Urinary bladder (tissue), 3 donors: ENCODE measurements at regions not wholly inside any gene's neighbourhood (a gene's known extent, or its start where the extent isn't known, plus 50 kb on each side); places are given as distances from the start of the nearest gene placed in this dataset.

Experiments used
- DNase-seq: peaks from one replicate; pipeline ENCODE4 v3.0.0-alpha.2; 2015; ENCODE audit errors: extremely low spot score
- H3K27ac ChIP-seq: one replicate; pipeline ENCODE4 v1.5.1; 2013; ENCODE audit warnings: low read depth, mild to moderate bottlenecking, moderate library complexity
- H3K36me3 ChIP-seq: one replicate; pipeline ENCODE4 v1.6.1; 2013; ENCODE audit warnings: mild to moderate bottlenecking, moderate library complexity; ENCODE audit not compliant: insufficient read depth
- H3K4me1 ChIP-seq: one replicate; pipeline ENCODE4 v1.6.1; 2013; ENCODE audit warnings: mild to moderate bottlenecking, moderate library complexity; ENCODE audit not compliant: insufficient read depth
- H3K4me3 ChIP-seq: one replicate; pipeline ENCODE4 v1.5.1; 2013; ENCODE audit warnings: low read depth, low read length
- WGBS: extraction: QIAGEN DNeasy Blood & Tissue Kit; methylation state at CpG from one replicate; pipeline ENCODE4 v1.1.7; 2013; 5-methylcytosine and 5-hydroxymethylcytosine counted together
- donor health status: healthy with polysubstance abuse.
- donor health status: healthy.

DNA sequence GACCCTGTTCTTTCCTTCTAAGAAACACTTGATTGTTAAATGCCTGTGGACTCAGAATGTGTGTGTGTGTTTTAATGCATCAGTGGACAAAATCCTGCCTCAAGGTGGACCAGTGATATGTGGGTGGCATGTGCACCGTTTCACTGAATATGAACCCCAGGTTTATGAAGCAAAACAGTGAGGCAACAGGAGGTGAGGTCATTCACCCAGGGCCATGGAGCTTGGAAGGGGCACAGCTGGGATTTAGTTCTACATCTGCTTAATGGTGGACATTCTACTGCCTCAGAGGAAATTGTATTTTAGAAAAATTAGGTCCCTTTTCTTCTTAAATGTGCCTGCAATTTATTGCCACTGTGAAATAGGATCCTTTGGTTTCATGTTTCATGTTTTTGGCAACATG lies 549.5 kb upstream of the EEF2KMT start:
- H3K4me1 ChIP-seq = no peaks in the 10 kb centered on the region
- DNase-seq = no peak
- WGBS = 50% methylated on average over 1 of the region's 1 CpG
- no peak overlapping the region for H3K4me3 ChIP-seq
- H3K36me3 ChIP-seq = no peaks in the 10 kb centered on the region
- H3K27ac ChIP-seq = no peak overlapping the region

- 80% methylated on average over 10 of the region's 10 CpGs for WGBS
- H3K4me3 ChIP-seq = no peak overlapping the region
- no peak for DNase-seq
- no peak overlapping the region for H3K27ac ChIP-seq
- no peaks in the 10 kb centered on the region for H3K4me1 ChIP-seq
- no peaks in the 10 kb centered on the region for H3K36me3 ChIP-seq
Observed at GRCh38 chr16:5643855-5644531, 546.4 kb upstream of the EEF2KMT start.

GRCh38 chr16:5642436-5642835 lies 544.8 kb upstream of the EEF2KMT start:
- H3K36me3 ChIP-seq = no peaks in the 10 kb centered on the region
- WGBS = 39% methylated on average over 6 of the region's 6 CpGs
- DNase-seq = no peak
- H3K4me1 ChIP-seq = no peaks in the 10 kb centered on the region
- H3K4me3 ChIP-seq = no peak overlapping the region
- H3K27ac ChIP-seq = no peak overlapping the region

GRCh38 chr16:5642011-5642410 lies 544.4 kb upstream of the EEF2KMT start:
- H3K4me1 ChIP-seq = no peaks in the 10 kb centered on the region
- no peak for DNase-seq
- no peaks in the 10 kb centered on the region for H3K36me3 ChIP-seq
- no peak overlapping the region for H3K27ac ChIP-seq
- whole genome bisulfite sequencing = 10% methylated on average over 6 of the region's 6 CpGs
- H3K4me3 ChIP-seq = no peak overlapping the region

- H3K4me3 ChIP-seq = no peak overlapping the region
- H3K36me3 ChIP-seq = no peaks in the 10 kb centered on the region
- H3K27ac ChIP-seq = no peak overlapping the region
- DNase-seq = no peak
- WGBS = 97% methylated on average over 1 of the region's 1 CpG
- no peaks in the 10 kb centered on the region for H3K4me1 ChIP-seq
Observed at GRCh38 chr16:5640883-5641282, 543.3 kb upstream of the EEF2KMT start.

GRCh38 chr16:5639531-5639930 lies 541.9 kb upstream of the EEF2KMT start:
- 61% methylated on average over 3 of the region's 3 CpGs for WGBS
- Histone ChIP-seq H3K4me1 (no peaks in the 10 kb centered on the region), H3K36me3 (no peaks in the 10 kb centered on the region), H3K27ac (no peak overlapping the region), H3K4me3 (no peak overlapping the region)
- DNase-seq = no peak

GRCh38 chr16:5635331-5635730 lies 537.7 kb upstream of the EEF2KMT start:
- no peak for DNase-seq
- Histone ChIP-seq H3K4me3 (no peak overlapping the region), H3K36me3 (no peaks in the 10 kb centered on the region), H3K27ac (no peak overlapping the region), H3K4me1 (no peaks in the 10 kb centered on the region)
- whole genome bisulfite sequencing = 78% methylated on average over 2 of the region's 2 CpGs

DNA sequence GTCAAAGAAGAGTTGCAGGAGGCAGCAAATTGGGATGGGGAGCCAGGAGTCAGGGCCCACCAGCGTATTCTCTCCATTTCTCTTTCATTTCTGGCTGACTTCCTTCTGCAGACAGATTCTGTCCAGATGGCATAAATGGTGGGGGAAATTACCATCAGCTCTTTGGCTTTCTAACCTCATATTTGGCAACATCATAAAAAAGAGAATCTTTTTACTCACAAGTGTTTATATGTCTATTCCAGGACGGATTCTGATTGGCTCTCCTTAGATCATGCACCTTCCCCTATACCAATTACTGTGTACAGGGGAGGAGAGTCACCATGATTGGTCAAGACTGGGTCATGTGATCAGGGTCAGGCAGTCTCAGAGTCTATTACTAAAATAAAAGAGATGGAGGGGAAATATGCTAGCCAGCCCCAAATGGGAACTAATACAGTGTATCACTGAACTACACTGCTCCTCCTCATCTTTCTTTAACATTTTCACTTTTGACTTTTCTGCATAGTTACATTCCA lies 537.1 kb upstream of the EEF2KMT start:
- no peak overlapping the region for H3K27ac ChIP-seq
- H3K4me3 ChIP-seq = no peak overlapping the region

GRCh38 chr16:5633845-5634440 lies 536.3 kb upstream of the EEF2KMT start:
- 32% methylated on average over 5 of the region's 5 CpGs for WGBS
- no peak overlapping the region for H3K27ac ChIP-seq
- no peak for DNase-seq
- H3K4me1 ChIP-seq = no peaks in the 10 kb centered on the region
- no peak overlapping the region for H3K4me3 ChIP-seq
- no peaks in the 10 kb centered on the region for H3K36me3 ChIP-seq

More for the DNA sequence above, 537.1 kb upstream of the EEF2KMT start:
- WGBS = 49% methylated on average over 2 of the region's 2 CpGs
- no peaks in the 10 kb centered on the region for H3K4me1 ChIP-seq
- no peaks in the 10 kb centered on the region for H3K36me3 ChIP-seq
- DNase-seq = no peak

DNA sequence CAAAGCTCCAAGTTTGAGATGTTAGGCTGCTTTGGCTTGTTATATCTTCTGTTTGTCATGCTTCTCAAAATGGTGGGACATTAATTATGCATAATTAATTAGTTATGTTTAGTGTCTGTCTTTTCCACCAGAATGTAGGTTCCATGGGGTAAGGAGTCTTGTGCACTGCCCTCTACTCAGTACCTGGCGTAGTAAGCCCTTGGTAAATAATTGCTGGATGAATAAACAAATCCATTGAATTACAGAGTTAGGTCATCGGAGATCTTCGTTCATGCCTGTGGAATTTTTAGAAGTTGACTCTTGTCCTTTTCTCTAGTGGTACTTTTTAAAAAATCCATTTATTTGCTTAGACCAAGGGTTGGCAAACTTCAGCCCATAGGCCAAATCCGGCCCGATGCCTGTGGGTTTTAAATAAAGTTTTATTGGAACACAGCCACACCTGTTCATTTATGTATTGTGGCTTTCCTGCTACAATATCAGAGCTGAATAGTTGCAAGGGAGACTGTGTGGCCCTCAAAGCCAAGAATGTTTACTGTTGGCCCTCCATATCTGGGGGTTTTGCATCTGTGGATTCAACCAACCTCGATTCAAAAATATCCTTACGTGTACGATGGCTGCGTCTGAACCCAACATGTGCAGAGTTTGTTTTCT lies 524.8 kb upstream of the EEF2KMT start:
- WGBS = 89% methylated on average over 9 of the region's 9 CpGs
- Histone ChIP-seq H3K4me1 (no peaks in the 10 kb centered on the region), H3K4me3 (no peak overlapping the region), H3K27ac (no peak overlapping the region), H3K36me3 (no peaks in the 10 kb centered on the region)
- DNase-seq = no peak

- Histone ChIP-seq H3K36me3 (no peaks in the 10 kb centered on the region), H3K4me3 (no peak overlapping the region), H3K27ac (no peak overlapping the region), H3K4me1 (no peaks in the 10 kb centered on the region)
- no peak for DNase-seq
- WGBS = 34% methylated on average over 4 of the region's 4 CpGs
Observed at GRCh38 chr16:5621826-5622225, 524.2 kb upstream of the EEF2KMT start.

GRCh38 chr16:5619304-5619703 lies 521.7 kb upstream of the EEF2KMT start:
- Histone ChIP-seq H3K4me1 (no peaks in the 10 kb centered on the region), H3K27ac (no peak overlapping the region), H3K4me3 (no peak overlapping the region), H3K36me3 (no peaks in the 10 kb centered on the region)
- DNase-seq = no peak
- WGBS = 54% methylated on average over 8 of the region's 8 CpGs

GRCh38 chr16:5616841-5617240 lies 519.2 kb upstream of the EEF2KMT start:
- no peak overlapping the region for H3K27ac ChIP-seq
- WGBS = 32% methylated on average over 6 of the region's 6 CpGs
- H3K4me3 ChIP-seq = no peak overlapping the region
- no peaks in the 10 kb centered on the region for H3K36me3 ChIP-seq
- no peak for DNase-seq
- H3K4me1 ChIP-seq = no peaks in the 10 kb centered on the region
